ENCODE measurements at regions not wholly inside any gene's neighbourhood (a gene's known extent, or its start where the extent isn't known, plus 50 kb on each side); places are given as distances from the start of the nearest gene placed in this dataset.
"Not testable (repeated sequence)": the region's sequence is repeated elsewhere in the genome, so short reads cannot be mapped to it uniquely, and the experiment has no call there.

- DNase-seq, result not testable (repeated sequence)
Measured at GRCh38 chr1:98811-99210, 352.7 kb downstream of the OR4F29 start.

GRCh38 chr1:91279-91678 is 360.2 kb downstream of the OR4F29 start:
- DNase-seq, result not testable (repeated sequence)

GRCh38 chr1:88110-88509 is 363.4 kb downstream of the OR4F29 start:
- not testable (repeated sequence) for DNase-seq

GRCh38 chr1:79152-79551 is 372.3 kb downstream of the OR4F29 start:
- DNase-seq, result not testable (repeated sequence)

- not testable (repeated sequence) for DNase-seq
Measured at GRCh38 chr1:65119-65518, 386.4 kb downstream of the OR4F29 start, which contains the start of gene OR4F5. TSS of gene OR4F5 (plus strand) at chr1:65419.

- not testable (repeated sequence) for DNase-seq
Measured at GRCh38 chr1:56014-56531, 395.4 kb downstream of the OR4F29 start.

- not testable (repeated sequence) for DNase-seq
Measured at GRCh38 chr1:53182-53581, 398.3 kb downstream of the OR4F29 start.

GRCh38 chr1:41965-42466 is 409.5 kb downstream of the OR4F29 start:
- DNase-seq, result not testable (repeated sequence)

- not testable (repeated sequence) for DNase-seq
Measured at GRCh38 chr1:41197-41596, 410.3 kb downstream of the OR4F29 start.

GRCh38 chr1:29183-29582 is 422.3 kb downstream of the OR4F29 start:
- not testable (repeated sequence) for DNase-seq

GRCh38 chr1:17298-17697 is 434.2 kb downstream of the OR4F29 start:
- DNase-seq, result not testable (repeated sequence)

- not testable (repeated sequence) for DNase-seq
Measured at GRCh38 chr1:16025-16424, 435.5 kb downstream of the OR4F29 start.

- DNase-seq, result peak; percentile 51
Measured at GRCh38 chr1:9941-10717, 441.3 kb downstream of the OR4F29 start.

Data from activated CD4-positive, alpha-beta T cell treated with anti-CD3 and anti-CD28 coated beads, Interleukin-10, Interleukin-2, amounts not matched to agents 100 ng/mL and 50 ng/mL, durations not matched to agents 16 hours and 8 hours (primary cell).